ENCODE measurements at regions not wholly inside any gene's neighbourhood (a gene's known extent, or its start where the extent isn't known, plus 50 kb on each side); places are given as distances from the start of the nearest gene placed in this dataset.

- TF ChIP-seq TAF1 (IDR thresholded peaks at IDR 0.05; ENCODE audit: low read depth, low read length), result no peak
- no peak for TF ChIP-seq POLR2A (IDR thresholded peaks at IDR 0.05; ENCODE audit: low read depth, low read length)
These were observed 350.0 kb upstream of the CASK start for GRCh38 chrX:42273387-42273786.
